GM21717 (cell line): ENCODE measurements at regions not wholly inside any gene's neighbourhood (a gene's known extent, or its start where the extent isn't known, plus 50 kb on each side); places are given as distances from the start of the nearest gene placed in this dataset.

Experiments used
- ATAC-seq: cut with Tn5 transposase; IDR thresholded peaks from one replicate; pipeline ENCODE4 v1.9.1; 2021; ENCODE audit warnings: mild to moderate bottlenecking, moderate library complexity; ENCODE audit not compliant: unreplicated experiment

GRCh38 chr5:23372177-23372576 lies 135.2 kb upstream of the PRDM9 start:
- ATAC-seq: no peak

- ATAC-seq: no peak
These were observed 139.0 kb upstream of the PRDM9 start for GRCh38 chr5:23368393-23368792.

- ATAC-seq: no peak
These were observed 139.5 kb upstream of the PRDM9 start for GRCh38 chr5:23367874-23368273.

GRCh38 chr5:23353286-23353685 lies 154.1 kb upstream of the PRDM9 start:
- no peak for ATAC-seq

GRCh38 chr5:23352446-23352845 lies 155.0 kb upstream of the PRDM9 start:
- ATAC-seq: no peak

GRCh38 chr5:23343121-23343520 lies 164.3 kb upstream of the PRDM9 start:
- ATAC-seq: no peak

GRCh38 chr5:23332650-23333251 lies 174.7 kb upstream of the PRDM9 start:
- no peak for ATAC-seq

GRCh38 chr5:23330726-23331125 lies 176.7 kb upstream of the PRDM9 start:
- no peak for ATAC-seq

- no peak for ATAC-seq
These were observed 187.5 kb upstream of the PRDM9 start for GRCh38 chr5:23319901-23320300.

GRCh38 chr5:23318960-23319359 lies 188.4 kb upstream of the PRDM9 start:
- no peak for ATAC-seq

- no peak for ATAC-seq
These were observed 189.2 kb upstream of the PRDM9 start for GRCh38 chr5:23318166-23318565.

- ATAC-seq: no peak
These were observed 191.3 kb upstream of the PRDM9 start for GRCh38 chr5:23316060-23316591.

- ATAC-seq: no peak
These were observed 192.6 kb upstream of the PRDM9 start for GRCh38 chr5:23314827-23315226.

GRCh38 chr5:23305055-23305454 lies 202.4 kb upstream of the PRDM9 start:
- no peak for ATAC-seq

GRCh38 chr5:23303836-23304235 lies 203.6 kb upstream of the PRDM9 start:
- no peak for ATAC-seq

GRCh38 chr5:23303435-23303834 lies 204.0 kb upstream of the PRDM9 start:
- no peak for ATAC-seq

- no peak for ATAC-seq
These were observed 205.0 kb upstream of the PRDM9 start for GRCh38 chr5:23302438-23302837.

- no peak for ATAC-seq
These were observed 218.2 kb upstream of the PRDM9 start for GRCh38 chr5:23289162-23289561.

- no peak for ATAC-seq
These were observed 222.8 kb upstream of the PRDM9 start for GRCh38 chr5:23284656-23285055.

- no peak for ATAC-seq
These were observed 233.2 kb upstream of the PRDM9 start for GRCh38 chr5:23274171-23274570.

GRCh38 chr5:23269981-23270380 lies 237.4 kb upstream of the PRDM9 start:
- ATAC-seq: no peak

- no peak for ATAC-seq
These were observed 239.3 kb upstream of the PRDM9 start for GRCh38 chr5:23268136-23268535.

- no peak for ATAC-seq
These were observed 246.8 kb upstream of the PRDM9 start for GRCh38 chr5:23260621-23261020.
